ENCODE measurements at regions not wholly inside any gene's neighbourhood (a gene's known extent, or its start where the extent isn't known, plus 50 kb on each side); places are given as distances from the start of the nearest gene placed in this dataset.

- peaks cover 18 to 32% of the 10 kb centered on the region in 2 donors for H3K4me1 ChIP-seq (ENCODE audit: control insufficient read depth in 2 of 2, insufficient read depth in 2 of 2, low read length in 2 of 2)
- WGBS (ENCODE audit: insufficient coverage), result no CpG with 5 or more reads among the region's 4 CpGs
- no peak overlapping the region for H2AFZ ChIP-seq (ENCODE audit: insufficient read depth, low read depth, low read length, poor library complexity, severe bottlenecking)
- H3K4me3 ChIP-seq (ENCODE audit: control extremely low read depth in 1 of 5, extremely low read depth in 1 of 5, insufficient read depth in 1 of 5, low read depth in 2 of 5, low read length in 4 of 5), result no peak overlapping the region
- Mint-ChIP-seq H3K4me1 (peaks cover 33% of the 10 kb centered on the region), H3K27me3 (no peaks in the 10 kb centered on the region), H3K9me3 (ENCODE audit: insufficient read depth) (no peaks in the 10 kb centered on the region), H3K4me3 (no peak overlapping the region), H3K27ac (no peak overlapping the region)
- ATAC-seq (ENCODE audit: low read depth) (no peak), DNase-seq (no peak)
- H3K4me2 ChIP-seq (replicated peaks; ENCODE audit: low read depth, low read length, poor library complexity, severe bottlenecking), result no peak overlapping the region
- peaks cover 0 to 7% (median 1%) of the 10 kb centered on the region in 3 donors for H3K9me3 ChIP-seq (ENCODE audit: control extremely low read depth in 1 of 3, control insufficient read depth in 2 of 3, insufficient read depth in 1 of 3, low read length in 2 of 3)
- no peaks in the 10 kb centered on the region for H3K79me2 ChIP-seq (ENCODE audit: control insufficient read depth, insufficient read depth, low read length)
- ChIA-PET CTCF (interaction anchor here (0.7 kb wide), 1 partner anchor 86 kb away, joined by 3 read pairs; no protein-coding TSS in a partner anchor), POLR2A (interaction anchor here (0.7 kb wide), 1 partner anchor 205 kb away, joined by 4 read pairs; no protein-coding TSS in a partner anchor)
- H4K20me1 ChIP-seq (ENCODE audit: control insufficient read depth, insufficient read depth, low read length, poor library complexity, severe bottlenecking), result no peaks in the 10 kb centered on the region
- intact Hi-C loops (cut with micrococcal nuclease), result loop anchor here (2.0 to 5.0 kb wide), 2 partner anchors 69 to 97 kb away; no protein-coding TSS in a partner anchor
- TF ChIP-seq EZH2 (IDR thresholded peaks at IDR 0.05; ENCODE audit: borderline replicate concordance, insufficient read depth, low read depth, low read length, poor library complexity, severe bottlenecking) (no peak), CTCF (IDR thresholded peaks at IDR 0.05) (no peak)
- H3K27me3 ChIP-seq (replicated peaks in 1 of 4; ENCODE audit: control extremely low read depth in 1 of 4, control insufficient read depth in 3 of 4, insufficient read depth in 4 of 4, low read length in 3 of 4), result peaks cover 0 to 22% (median 11%) of the 10 kb centered on the region in 4 experiments
- H3K9ac ChIP-seq (ENCODE audit: low read length), result no peak overlapping the region
- H3K27ac ChIP-seq (ENCODE audit: low read length in 2 of 2), result no peak overlapping the region
- H3K36me3 ChIP-seq (replicated peaks in 1 of 2; ENCODE audit: control extremely low read depth in 1 of 2, control insufficient read depth in 1 of 2, extremely low read depth in 1 of 2, insufficient read depth in 2 of 2, low read length in 1 of 2), result no peaks in the 10 kb centered on the region
Observed at GRCh38 chr1:234773936-234774677, 164.1 kb upstream of the IRF2BP2 start.
